GM13977 (cell line): ENCODE measurements at regions not wholly inside any gene's neighbourhood (a gene's known extent, or its start where the extent isn't known, plus 50 kb on each side); places are given as distances from the start of the nearest gene placed in this dataset.
"Not testable (repeated sequence)": the region's sequence is repeated elsewhere in the genome, so short reads cannot be mapped to it uniquely, and the experiment has no call there.

Experiments
- DNase-seq: peaks from one replicate; pipeline ENCODE4 v3.0.0; 2012; ENCODE audit warnings: low spot score
- in situ Hi-C: fragments of 300-500 bp; cut with MboI; formaldehyde crosslinking; loops from one replicate; pipeline ENCODE4 v1.12.0; 2022; ENCODE audit warnings: low sequenced_read_pairs, low pct_unique_long_range_greater_than_20kb, mixed read lengths, inconsistent platforms; ENCODE audit not compliant: unreplicated experiment
- TF ChIP-seq, protein P1 (sequence below): IDR thresholded peaks from 2 replicates; pipeline ENCODE4 v1.5.1; 2012; ENCODE audit warnings: mild to moderate bottlenecking, control low read depth; ENCODE audit not compliant: insufficient read depth; ENCODE audit errors: extremely low read depth, missing control alignments

DNA sequence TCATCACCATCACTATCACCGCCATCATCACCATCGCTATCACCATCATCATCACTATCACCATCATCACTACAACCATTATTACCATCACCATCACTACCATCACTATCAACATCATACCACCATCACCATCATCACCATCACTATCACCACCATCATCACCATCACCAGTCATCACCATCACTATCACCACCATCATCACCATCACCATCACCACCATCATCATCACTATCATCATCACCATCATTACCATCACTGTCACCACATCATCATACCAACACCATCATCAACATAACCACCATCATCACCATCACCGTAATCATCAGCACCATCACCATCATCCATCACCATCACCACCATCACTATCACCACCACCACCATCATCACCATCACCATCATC, 213.8 kb downstream of the ALG10 start:
- no peak for DNase-seq
- in situ Hi-C loops = no loop called here
- TF ChIP-seq, protein P1, sequence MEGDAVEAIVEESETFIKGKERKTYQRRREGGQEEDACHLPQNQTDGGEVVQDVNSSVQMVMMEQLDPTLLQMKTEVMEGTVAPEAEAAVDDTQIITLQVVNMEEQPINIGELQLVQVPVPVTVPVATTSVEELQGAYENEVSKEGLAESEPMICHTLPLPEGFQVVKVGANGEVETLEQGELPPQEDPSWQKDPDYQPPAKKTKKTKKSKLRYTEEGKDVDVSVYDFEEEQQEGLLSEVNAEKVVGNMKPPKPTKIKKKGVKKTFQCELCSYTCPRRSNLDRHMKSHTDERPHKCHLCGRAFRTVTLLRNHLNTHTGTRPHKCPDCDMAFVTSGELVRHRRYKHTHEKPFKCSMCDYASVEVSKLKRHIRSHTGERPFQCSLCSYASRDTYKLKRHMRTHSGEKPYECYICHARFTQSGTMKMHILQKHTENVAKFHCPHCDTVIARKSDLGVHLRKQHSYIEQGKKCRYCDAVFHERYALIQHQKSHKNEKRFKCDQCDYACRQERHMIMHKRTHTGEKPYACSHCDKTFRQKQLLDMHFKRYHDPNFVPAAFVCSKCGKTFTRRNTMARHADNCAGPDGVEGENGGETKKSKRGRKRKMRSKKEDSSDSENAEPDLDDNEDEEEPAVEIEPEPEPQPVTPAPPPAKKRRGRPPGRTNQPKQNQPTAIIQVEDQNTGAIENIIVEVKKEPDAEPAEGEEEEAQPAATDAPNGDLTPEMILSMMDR = no peak

DNA sequence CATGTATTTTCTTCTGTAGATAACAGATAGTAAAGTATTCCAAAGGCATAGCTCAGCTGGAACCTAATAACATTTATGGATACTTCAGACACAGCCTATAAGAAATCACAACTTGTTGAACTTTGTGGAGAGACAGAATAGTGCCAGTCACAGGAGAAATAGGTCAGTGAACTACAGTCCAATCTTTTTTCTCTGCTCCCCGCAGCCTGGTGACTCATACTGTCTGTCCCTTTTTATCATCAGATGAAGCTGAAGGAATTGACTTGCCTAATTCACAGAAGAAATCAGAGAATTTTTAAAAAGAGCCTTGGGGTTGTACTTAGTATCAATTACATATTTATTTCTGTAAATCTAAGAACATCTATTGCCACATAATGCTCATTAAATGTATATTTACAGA, 222.3 kb downstream of the ALG10 start:
- DNase-seq = no peak
- in situ Hi-C loops = no loop called here

DNA sequence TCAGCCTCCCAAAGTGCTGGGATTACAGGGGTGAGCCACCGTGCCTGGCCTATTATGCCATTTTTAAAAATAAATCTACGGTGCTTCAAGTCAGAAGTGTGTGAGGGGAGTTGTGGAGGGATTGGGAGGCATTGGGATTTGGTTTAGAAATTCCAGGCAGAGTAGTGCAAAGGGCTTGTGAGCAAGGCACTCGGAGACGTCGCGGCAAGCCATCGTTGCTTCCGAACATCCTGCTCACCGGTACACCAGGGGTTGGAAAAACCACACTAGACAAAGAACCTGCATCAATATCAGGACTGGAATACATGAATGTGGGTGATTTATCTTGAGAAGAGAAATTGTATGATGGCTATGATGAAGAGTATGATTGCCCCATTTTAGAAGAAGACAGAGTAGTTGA, 227.0 kb downstream of the ALG10 start:
- TF ChIP-seq, protein P1 = no peak
- no peak for DNase-seq
- in situ Hi-C loops = no loop called here

More for the DNA sequence above, 222.3 kb downstream of the ALG10 start:
- TF ChIP-seq, protein P1 = no peak

DNA sequence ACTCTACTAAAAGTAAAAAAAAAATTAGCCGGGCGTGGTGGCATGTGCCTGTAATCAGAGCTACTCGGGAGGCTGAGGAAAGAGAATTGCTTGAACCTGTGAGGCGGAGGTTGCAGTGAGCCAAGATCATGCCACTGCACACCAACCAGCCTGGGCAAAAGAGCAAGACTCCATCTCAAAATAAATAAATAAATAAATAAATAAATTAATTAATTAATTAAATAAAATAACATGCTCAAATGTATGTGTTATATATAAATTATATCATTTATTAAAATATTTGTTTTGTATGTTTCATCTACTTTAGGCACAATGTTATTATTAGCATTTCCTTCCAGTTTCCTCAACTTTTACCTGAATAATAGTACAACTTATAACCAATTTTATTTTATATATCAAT, 229.6 kb downstream of the ALG10 start:
- in situ Hi-C loops, DNase-seq: not testable (repeated sequence)

DNA sequence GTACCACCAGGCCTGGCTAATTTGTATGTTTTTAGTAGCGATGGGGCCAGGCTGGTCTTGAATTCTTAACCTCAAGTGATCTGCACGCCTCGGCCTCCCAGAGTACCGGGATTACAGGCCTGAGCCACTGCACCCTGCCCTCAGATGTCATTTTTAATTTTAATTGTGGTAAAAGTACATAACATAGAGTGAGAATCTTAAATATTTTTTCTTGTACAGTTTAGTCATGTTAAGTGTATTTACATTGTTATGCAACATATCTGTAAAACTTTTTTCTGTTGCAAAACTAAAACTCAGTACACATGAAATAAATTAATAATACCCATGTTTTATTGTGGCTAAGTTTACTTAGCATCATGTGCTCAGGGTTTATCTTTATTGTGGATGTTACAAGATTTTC, 231.4 kb downstream of the ALG10 start:
- in situ Hi-C loops = no loop called here
- DNase-seq = no peak
- TF ChIP-seq, protein P1 = no peak

DNA sequence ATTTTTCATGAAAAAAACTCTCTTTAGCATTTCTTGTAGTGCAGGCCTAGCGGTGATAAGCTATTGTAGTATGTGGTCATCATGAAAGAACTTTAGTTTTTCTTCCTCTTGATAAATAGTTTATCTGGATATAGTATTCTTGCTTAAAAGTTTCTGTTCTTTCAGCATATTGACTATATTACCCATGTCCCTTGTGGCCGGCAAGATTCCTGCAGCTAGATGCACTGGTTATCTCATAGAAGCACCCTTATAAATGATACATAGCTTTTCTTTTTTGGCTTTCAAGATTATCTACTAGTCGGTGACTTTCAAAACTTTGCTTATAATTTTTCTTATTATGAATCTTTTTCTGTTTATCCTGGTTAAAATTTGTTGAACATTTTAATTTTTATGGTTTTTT, 234.8 kb downstream of the ALG10 start:
- no peak for DNase-seq
- in situ Hi-C loops = no loop called here
- TF ChIP-seq, protein P1 = no peak

DNA sequence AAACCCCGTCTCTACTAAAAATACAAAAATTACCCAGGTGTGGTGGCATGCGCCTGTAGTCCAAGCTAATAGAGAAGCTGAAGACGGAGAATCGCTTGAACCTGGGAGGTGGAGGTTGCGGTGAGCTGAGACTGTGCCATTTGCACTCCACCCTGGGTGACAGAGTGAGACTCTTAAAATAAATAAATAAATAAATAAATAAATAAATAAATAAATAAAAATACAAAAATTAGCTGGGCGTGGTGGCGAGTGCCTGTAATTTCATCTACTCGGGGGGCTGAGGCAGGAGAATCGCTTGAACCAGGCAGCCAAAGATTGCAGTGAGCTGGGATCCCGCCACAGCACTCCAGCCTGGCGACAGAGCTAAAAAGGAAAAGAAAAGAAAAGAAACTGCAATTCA, 239.8 kb downstream of the ALG10 start:
- in situ Hi-C loops, DNase-seq: not testable (repeated sequence)

DNA sequence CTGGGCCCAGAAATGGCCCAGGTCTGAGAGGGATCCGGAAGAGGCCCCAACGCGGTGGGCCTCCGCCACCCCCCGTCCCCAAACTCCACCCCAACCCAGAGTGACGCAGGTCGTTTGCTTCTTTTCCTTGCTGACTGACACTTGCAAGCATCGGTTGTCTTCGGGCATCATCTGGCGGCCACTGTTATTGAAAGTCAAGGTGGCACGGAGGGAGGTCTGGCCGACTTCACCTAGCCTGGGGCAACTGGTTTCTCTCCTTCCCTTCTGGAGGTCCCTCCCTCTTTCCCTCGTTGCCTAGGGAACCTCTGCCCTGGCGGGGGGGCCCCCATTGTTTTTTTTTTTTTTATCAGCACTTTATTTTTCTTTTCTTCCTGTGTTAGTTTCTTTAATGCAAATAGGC, 241.8 kb downstream of the ALG10 start:
- no peak for DNase-seq

DNA sequence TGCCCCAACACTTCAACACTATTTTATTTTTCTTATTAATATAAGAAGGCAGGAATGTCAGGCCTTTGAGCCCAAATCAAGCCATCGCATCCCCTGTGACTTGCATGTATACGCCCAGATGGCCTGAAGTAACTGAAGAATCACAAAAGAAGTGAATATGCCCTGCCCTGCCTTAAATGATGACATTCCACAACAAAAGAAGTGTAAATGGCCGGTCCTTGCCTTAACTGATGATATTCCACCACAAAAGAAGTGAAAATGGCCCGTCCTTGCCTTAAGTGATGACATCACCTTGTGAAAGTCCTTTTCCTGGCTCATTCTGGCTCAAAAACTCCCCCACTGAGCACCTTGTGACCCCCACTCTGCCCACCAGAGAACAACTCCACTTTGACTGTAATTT, 251.4 kb downstream of the ALG10 start:
- in situ Hi-C loops = not testable (repeated sequence)

More for the DNA sequence above, 241.8 kb downstream of the ALG10 start:
- in situ Hi-C loops = no loop called here
- TF ChIP-seq, protein P1 = no peak

More for the DNA sequence above, 251.4 kb downstream of the ALG10 start:
- DNase-seq = not testable (repeated sequence)
